Activated CD4-positive, CD25-positive, alpha-beta regulatory T cell treated with anti-CD3 and anti-CD28 coated beads, Interleukin-2, amount 50 U/mL, for 16 hours (primary cell): ENCODE measurements at regions not wholly inside any gene's neighbourhood (a gene's known extent, or its start where the extent isn't known, plus 50 kb on each side); places are given as distances from the start of the nearest gene placed in this dataset.
"Not testable (repeated sequence)": the region's sequence is repeated elsewhere in the genome, so short reads cannot be mapped to it uniquely, and the experiment has no call there.

Experiments used
- DNase-seq: peaks from one replicate; pipeline ENCODE4 v3.0.0-alpha.2; 2020; ENCODE audit warnings: low read depth, low spot score

GRCh38 chr3:174336784-174337183, 522.4 kb upstream of the NAALADL2 start:
- no peak for DNase-seq

GRCh38 chr3:174337227-174337626, 521.9 kb upstream of the NAALADL2 start:
- DNase-seq: no peak

- DNase-seq: no peak
Observed at GRCh38 chr3:174340624-174341587, 518.2 kb upstream of the NAALADL2 start.

- no peak for DNase-seq
Observed at GRCh38 chr3:174342171-174342570, 517.0 kb upstream of the NAALADL2 start.

- no peak for DNase-seq
Observed at GRCh38 chr3:174342941-174343501, 516.1 kb upstream of the NAALADL2 start.

- no peak for DNase-seq
Observed at GRCh38 chr3:174346141-174346540, 513.0 kb upstream of the NAALADL2 start.

GRCh38 chr3:174346571-174346970, 512.6 kb upstream of the NAALADL2 start:
- no peak for DNase-seq

- DNase-seq: no peak
Observed at GRCh38 chr3:174347474-174348138, 511.5 kb upstream of the NAALADL2 start.

- no peak for DNase-seq
Observed at GRCh38 chr3:174352227-174352626, 506.9 kb upstream of the NAALADL2 start.

- DNase-seq: no peak
Observed at GRCh38 chr3:174355505-174355904, 503.6 kb upstream of the NAALADL2 start.

GRCh38 chr3:174356596-174356995, 502.5 kb upstream of the NAALADL2 start:
- DNase-seq: no peak

GRCh38 chr3:174358252-174358651, 500.9 kb upstream of the NAALADL2 start:
- no peak for DNase-seq

GRCh38 chr3:174362556-174362955, 496.6 kb upstream of the NAALADL2 start:
- DNase-seq: no peak

- no peak for DNase-seq
Observed at GRCh38 chr3:174363256-174363655, 495.9 kb upstream of the NAALADL2 start.

GRCh38 chr3:174365796-174366195, 493.3 kb upstream of the NAALADL2 start:
- no peak for DNase-seq

- DNase-seq: not testable (repeated sequence)
Observed at GRCh38 chr3:174366904-174367303, 492.2 kb upstream of the NAALADL2 start.

GRCh38 chr3:174376346-174376745, 482.8 kb upstream of the NAALADL2 start:
- DNase-seq: no peak

- DNase-seq: no peak
Observed at GRCh38 chr3:174377096-174377495, 482.0 kb upstream of the NAALADL2 start.

GRCh38 chr3:174377684-174378083, 481.4 kb upstream of the NAALADL2 start:
- no peak for DNase-seq

- DNase-seq: no peak
Observed at GRCh38 chr3:174382878-174383277, 476.3 kb upstream of the NAALADL2 start.

GRCh38 chr3:174387736-174388135, 471.4 kb upstream of the NAALADL2 start:
- no peak for DNase-seq

GRCh38 chr3:174397848-174398247, 461.3 kb upstream of the NAALADL2 start:
- DNase-seq: no peak
